Endothelial cell of umbilical vein (primary cell): ENCODE measurements at regions not wholly inside any gene's neighbourhood (a gene's known extent, or its start where the extent isn't known, plus 50 kb on each side); places are given as distances from the start of the nearest gene placed in this dataset.

ENCODE experiments used
- BruUV-seq: library from RNA; stranded (reverse); fragments of 400-500 nt; replicated peaks from 2 replicates; lab custom pipeline; 2021; lab: Mats Ljungman, UMichigan
- CTCF ChIA-PET: fragments of 300-600, 350-600 bp; sonication (Branson Sonifier 250); formaldehyde crosslinking; loops from one replicate; lab custom pipeline; 2021; ENCODE audit warnings: antibody characterized with exemption, inconsistent platforms; lab: Charles Lee
- POLR2A ChIA-PET: fragments of 300-600, 350-600 bp; sonication (Branson Sonifier 250); formaldehyde crosslinking; loops from one replicate; lab custom pipeline; 2021; ENCODE audit warnings: antibody characterized with exemption, inconsistent platforms; lab: Charles Lee
- DNase-seq: peaks from one replicate; pipeline ENCODE4 v3.0.0-alpha.2; 2011; ENCODE audit warnings: low read depth, low spot score
- FAIRE-seq: peaks from 2 replicates; lab custom pipeline; 2011; peaks lifted over from hg19 to GRCh38; lab: Jason Lieb, UNC
- H2AFZ ChIP-seq: 2 replicates; pipeline ENCODE4 v1.6.0; 2012; ENCODE audit warnings: low read depth, low read length, control low read depth, inconsistent platforms
- H3K27ac ChIP-seq: 2 replicates; pipeline ENCODE4 v1.5.1; 2011; ENCODE audit warnings: low read depth, mild to moderate bottlenecking, control low read depth, low read length, moderate library complexity; ENCODE audit not compliant: insufficient read depth
- H3K27me3 ChIP-seq, 2 experiments: 2 replicates each; pipeline versions ENCODE4 v1.6.0 to v1.6.1; 2011; ENCODE audit warnings: low read length in 2 of 2, mixed read lengths in 1 of 2; ENCODE audit not compliant: control insufficient read depth in 2 of 2, insufficient read depth in 2 of 2
- H3K36me3 ChIP-seq, 2 experiments: 2 replicates in 1 of 2; 3 replicates in 1 of 2; pipeline ENCODE4 v1.5.1; 2011; ENCODE audit warnings: low read length in 2 of 2, mild to moderate bottlenecking in 1 of 2, moderate library complexity in 1 of 2; ENCODE audit not compliant: control insufficient read depth in 2 of 2, insufficient read depth in 2 of 2; ENCODE audit errors: extremely low read depth in 1 of 2
- H3K4me1 ChIP-seq: 3 replicates; pipeline ENCODE4 v1.5.1; 2011; ENCODE audit warnings: mild to moderate bottlenecking, low read length; ENCODE audit not compliant: control insufficient read depth, insufficient read depth; ENCODE audit errors: extremely low read depth
- H3K4me2 ChIP-seq: 2 replicates; pipeline ENCODE4 v1.6.1; 2011; ENCODE audit warnings: low read length, control low read depth, mixed read lengths; ENCODE audit not compliant: insufficient read depth
- H3K4me3 ChIP-seq, 3 experiments: fragments of 200-600 bp in 1 of 3; sonication (generic), shearing (Covaris generic) in 1 of 3; replicated peaks in 1 of 3; 2 replicates each; pipeline ENCODE4 v1.5.1; 2011 to 2016; ENCODE audit warnings: control low read depth in 3 of 3, low read length in 3 of 3, mild to moderate bottlenecking in 2 of 3, inconsistent platforms in 1 of 3, low read depth in 1 of 3, moderate library complexity in 1 of 3; ENCODE audit not compliant: insufficient read depth in 1 of 3
- H3K79me2 ChIP-seq: 2 replicates; pipeline ENCODE4 v1.6.0; 2012; ENCODE audit warnings: low read length, inconsistent platforms; ENCODE audit not compliant: control insufficient read depth, insufficient read depth
- H3K9ac ChIP-seq: replicated peaks from 2 replicates; pipeline ENCODE3; 2011; ENCODE audit warnings: low read length, control low read depth; ENCODE audit not compliant: insufficient read depth; ENCODE audit errors: extremely low read depth
- H3K9me1 ChIP-seq: replicated peaks from 3 replicates; pipeline ENCODE4 v1.6.0; 2011; ENCODE audit warnings: mild to moderate bottlenecking, low read length; ENCODE audit not compliant: control insufficient read depth, insufficient read depth; ENCODE audit errors: extremely low read depth
- H3K9me3 ChIP-seq: replicated peaks from 2 replicates; pipeline ENCODE4 v1.5.1; 2012; ENCODE audit warnings: low read length, inconsistent platforms; ENCODE audit not compliant: control insufficient read depth, insufficient read depth
- H4K20me1 ChIP-seq: replicated peaks from 2 replicates; pipeline ENCODE3; 2011; ENCODE audit warnings: mild to moderate bottlenecking, low read length; ENCODE audit not compliant: control insufficient read depth, insufficient read depth; ENCODE audit errors: extremely low read depth
- CTCF ChIP-seq, 2 donors: IDR thresholded peaks; 1 replicate in 1 of 2; 2 replicates in 1 of 2; pipeline ENCODE4 v1.5.1; 2011; ENCODE audit warnings: low read length in 2 of 2, mild to moderate bottlenecking in 2 of 2, moderate library complexity in 2 of 2, control low read depth in 1 of 2, inconsistent platforms in 1 of 2, low read depth in 1 of 2; ENCODE audit not compliant: insufficient read depth in 1 of 2; ENCODE audit errors: extremely low read depth in 1 of 2
- FOS ChIP-seq: IDR thresholded peaks from 2 replicates; pipeline ENCODE4 v1.6.1; 2011; ENCODE audit warnings: mild to moderate bottlenecking, low read length, moderate library complexity, borderline replicate concordance; ENCODE audit not compliant: insufficient read depth
- GATA2 ChIP-seq: IDR thresholded peaks from 2 replicates; pipeline ENCODE4 v1.7.0; 2011; ENCODE audit warnings: low read depth, mild to moderate bottlenecking, moderate library complexity, mixed read lengths, low read length; ENCODE audit not compliant: insufficient read length, insufficient read depth
- JUN ChIP-seq: IDR thresholded peaks from 2 replicates; pipeline ENCODE4 v1.6.1; 2011; ENCODE audit warnings: borderline replicate concordance, low read depth; ENCODE audit not compliant: insufficient read length, insufficient read depth
- MAX ChIP-seq: IDR thresholded peaks from 2 replicates; pipeline ENCODE4 v1.6.1; 2011; ENCODE audit not compliant: insufficient read depth, insufficient read length
- POLR2AphosphoS5 ChIP-seq: IDR thresholded peaks from 2 replicates; pipeline ENCODE4 v1.6.1; 2012; ENCODE audit warnings: low read depth, mild to moderate bottlenecking, control low read depth, low read length, moderate library complexity; ENCODE audit not compliant: insufficient read depth
- dilution Hi-C: fragments of 300-500 bp; cut with MboI; formaldehyde crosslinking; loops from one replicate; pipeline ENCODE4 v1.15.0; 2019; ENCODE audit warnings: low sequenced_read_pairs; ENCODE audit not compliant: extremely low pct_ligation_motif_present
- intact Hi-C: fragments of 100-400 bp; cut with micrococcal nuclease; formaldehyde crosslinking; loops from one replicate; pipeline ENCODE4 v1.10.0; 2022

- DNase-seq (no peak), FAIRE-seq (no peak)
- Histone ChIP-seq H2AFZ (no peak overlapping the region), H3K27me3 (no peaks in the 10 kb centered on the region), H3K9me3 (no peaks in the 10 kb centered on the region), H4K20me1 (no peaks in the 10 kb centered on the region), H3K9ac (no peak overlapping the region), H3K4me2 (no peak overlapping the region), H3K9me1 (no peaks in the 10 kb centered on the region), H3K79me2 (no peaks in the 10 kb centered on the region), H3K4me1 (peaks cover 7% of the 10 kb centered on the region), H3K4me3 (no peak overlapping the region), H3K36me3 (no peaks in the 10 kb centered on the region), H3K27ac (no peak overlapping the region)
- no TSS peak for BruUV-seq
- CTCF ChIA-PET: no interaction called here
- POLR2A ChIA-PET: no interaction called here
- TF ChIP-seq GATA2 (no peak), CTCF (IDR thresholded peaks at IDR 0.05; ENCODE audit: extremely low read depth in 1 of 2, insufficient read depth in 1 of 2, low read depth in 1 of 2, low read length in 2 of 2) (no peak), JUN (no peak), POLR2AphosphoS5 (no peak)
- intact Hi-C loops (no loop called here), dilution Hi-C loops (no loop called here)
Observed at GRCh38 chr1:29565490-29565889, 329.2 kb downstream of the PTPRU start.

- POLR2A ChIA-PET: no interaction called here
- no peak overlapping the region for H2AFZ ChIP-seq
- peaks cover 7% of the 10 kb centered on the region for H3K4me1 ChIP-seq
- peak; percentile 28 for DNase-seq
- no peak for FAIRE-seq
- peak overlapping the region; percentile 32 for H3K4me2 ChIP-seq
- H3K9me3 ChIP-seq: no peaks in the 10 kb centered on the region
- intact Hi-C loops (no loop called here), dilution Hi-C loops (no loop called here)
- peak overlapping the region; percentile 24 for H3K27ac ChIP-seq
- no peaks in the 10 kb centered on the region for H3K27me3 ChIP-seq
- no peaks in the 10 kb centered on the region for H3K36me3 ChIP-seq
- H3K9me1 ChIP-seq: no peaks in the 10 kb centered on the region
- TF ChIP-seq FOS: peak; percentile 35
- TF ChIP-seq JUN: peak; percentile 54
- peak; percentile 36 for TF ChIP-seq GATA2
- TF ChIP-seq MAX: no peak
- H4K20me1 ChIP-seq: no peaks in the 10 kb centered on the region
- H3K79me2 ChIP-seq: no peaks in the 10 kb centered on the region
- no peak overlapping the region for H3K4me3 ChIP-seq
- H3K9ac ChIP-seq: no peak overlapping the region
- CTCF ChIA-PET: no interaction called here
- no TSS peak for BruUV-seq
Observed at GRCh38 chr1:29563571-29563970, 327.2 kb downstream of the PTPRU start.
